ENCODE measurements at regions not wholly inside any gene's neighbourhood (a gene's known extent, or its start where the extent isn't known, plus 50 kb on each side); places are given as distances from the start of the nearest gene placed in this dataset.

DNA sequence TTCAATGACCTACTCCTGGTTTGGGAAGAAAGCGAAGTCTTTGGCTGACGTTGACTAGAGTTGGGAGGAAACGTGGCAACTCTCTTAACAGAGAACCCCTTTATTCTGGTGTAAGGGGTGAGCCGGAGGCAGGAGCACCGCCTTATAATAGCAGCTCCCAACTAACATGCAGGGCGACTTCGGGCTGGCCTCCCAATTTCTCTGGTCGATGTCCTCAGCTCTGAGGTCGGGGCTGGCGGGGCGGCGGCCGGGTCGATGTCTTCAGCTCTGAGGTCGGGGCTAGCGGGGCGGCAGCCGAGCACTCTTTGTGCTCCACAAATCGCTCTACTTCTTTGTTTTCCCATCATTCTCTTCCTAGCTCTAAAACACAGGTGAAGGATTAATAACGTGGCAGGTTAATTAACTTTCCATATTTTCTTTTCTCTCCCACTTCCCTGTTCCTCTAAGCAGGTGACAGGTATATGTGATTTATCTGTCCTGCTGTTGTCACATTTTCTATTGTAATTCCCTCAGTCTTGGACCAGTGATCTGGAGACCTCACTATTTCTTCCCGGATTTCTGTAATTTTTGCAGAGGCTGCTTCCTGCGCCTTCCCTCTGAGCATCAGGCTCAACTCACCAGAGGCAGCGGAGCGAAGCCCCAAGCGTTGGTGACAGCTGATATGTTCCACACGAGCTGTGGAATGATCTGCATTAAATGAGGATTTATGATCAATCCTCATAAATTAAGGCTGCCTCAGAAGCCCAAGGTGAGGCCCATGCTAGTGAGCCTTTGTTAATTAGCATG, 64.3 kb downstream of the ACKR3 start:
- TF ChIP-seq, protein P1, sequence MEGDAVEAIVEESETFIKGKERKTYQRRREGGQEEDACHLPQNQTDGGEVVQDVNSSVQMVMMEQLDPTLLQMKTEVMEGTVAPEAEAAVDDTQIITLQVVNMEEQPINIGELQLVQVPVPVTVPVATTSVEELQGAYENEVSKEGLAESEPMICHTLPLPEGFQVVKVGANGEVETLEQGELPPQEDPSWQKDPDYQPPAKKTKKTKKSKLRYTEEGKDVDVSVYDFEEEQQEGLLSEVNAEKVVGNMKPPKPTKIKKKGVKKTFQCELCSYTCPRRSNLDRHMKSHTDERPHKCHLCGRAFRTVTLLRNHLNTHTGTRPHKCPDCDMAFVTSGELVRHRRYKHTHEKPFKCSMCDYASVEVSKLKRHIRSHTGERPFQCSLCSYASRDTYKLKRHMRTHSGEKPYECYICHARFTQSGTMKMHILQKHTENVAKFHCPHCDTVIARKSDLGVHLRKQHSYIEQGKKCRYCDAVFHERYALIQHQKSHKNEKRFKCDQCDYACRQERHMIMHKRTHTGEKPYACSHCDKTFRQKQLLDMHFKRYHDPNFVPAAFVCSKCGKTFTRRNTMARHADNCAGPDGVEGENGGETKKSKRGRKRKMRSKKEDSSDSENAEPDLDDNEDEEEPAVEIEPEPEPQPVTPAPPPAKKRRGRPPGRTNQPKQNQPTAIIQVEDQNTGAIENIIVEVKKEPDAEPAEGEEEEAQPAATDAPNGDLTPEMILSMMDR (IDR thresholded peaks at IDR 0.05), result no peak
- no peak for TF ChIP-seq EP300 (IDR thresholded peaks at IDR 0.05; ENCODE audit: low read depth)
- TF ChIP-seq POLR2A (IDR thresholded peaks at IDR 0.05), result no peak
